Thoracic aorta (tissue), 2 donors: ENCODE measurements at regions not wholly inside any gene's neighbourhood (a gene's known extent, or its start where the extent isn't known, plus 50 kb on each side); places are given as distances from the start of the nearest gene placed in this dataset.

Experiments
- ATAC-seq: fragments of 150-250 bp; one replicate; pipeline ENCODE4 v1.8.0; 2017; ENCODE audit warnings: low read depth; ENCODE audit not compliant: insufficient number of reproducible peaks, low FRiP score
- DNase-seq: peaks from one replicate; pipeline ENCODE4 v3.0.0-alpha.2; 2020; ENCODE audit warnings: low spot score
- H3K27ac ChIP-seq, 2 donors: fragments of 200-600 bp; sonication (generic); 1 replicate in 1 of 2; 2 replicates in 1 of 2; pipeline ENCODE4 v1.5.1; 2016; ENCODE audit warnings: mild to moderate bottlenecking in 2 of 2, moderate library complexity in 2 of 2
- H3K27me3 ChIP-seq: fragments of 200-600 bp; sonication (generic); replicated peaks from 2 replicates; pipeline ENCODE4 v1.6.0; 2016; ENCODE audit warnings: mild to moderate bottlenecking; ENCODE audit not compliant: insufficient read depth
- H3K36me3 ChIP-seq: fragments of 200-600 bp; sonication (generic); one replicate; pipeline ENCODE4 v1.5.1; 2016
- H3K4me1 ChIP-seq, 2 donors: fragments of 200-600 bp; sonication (generic); 1 replicate in 1 of 2; 2 replicates in 1 of 2; pipeline versions ENCODE4 v1.5.1 to v1.6.0; 2016; ENCODE audit warnings: low read depth in 2 of 2, mild to moderate bottlenecking in 1 of 2; ENCODE audit not compliant: control insufficient read depth in 1 of 2
- H3K4me3 ChIP-seq: fragments of 200-600 bp; sonication (generic); 2 replicates; pipeline ENCODE4 v1.5.1; 2016; ENCODE audit warnings: mild to moderate bottlenecking
- H3K9me3 ChIP-seq: fragments of 200-600 bp; sonication (generic); 2 replicates; pipeline ENCODE4 v1.5.1; 2016
- CTCF ChIP-seq: fragments of 200-600 bp; sonication (generic); IDR thresholded peaks from one replicate; pipeline ENCODE4 v1.5.1; 2019; ENCODE audit warnings: antibody characterized with exemption

GRCh38 chr13:47120282-47120681, 223.4 kb upstream of the HTR2A start:
- no peak for DNase-seq
- H3K36me3 ChIP-seq, result no peaks in the 10 kb centered on the region

DNA sequence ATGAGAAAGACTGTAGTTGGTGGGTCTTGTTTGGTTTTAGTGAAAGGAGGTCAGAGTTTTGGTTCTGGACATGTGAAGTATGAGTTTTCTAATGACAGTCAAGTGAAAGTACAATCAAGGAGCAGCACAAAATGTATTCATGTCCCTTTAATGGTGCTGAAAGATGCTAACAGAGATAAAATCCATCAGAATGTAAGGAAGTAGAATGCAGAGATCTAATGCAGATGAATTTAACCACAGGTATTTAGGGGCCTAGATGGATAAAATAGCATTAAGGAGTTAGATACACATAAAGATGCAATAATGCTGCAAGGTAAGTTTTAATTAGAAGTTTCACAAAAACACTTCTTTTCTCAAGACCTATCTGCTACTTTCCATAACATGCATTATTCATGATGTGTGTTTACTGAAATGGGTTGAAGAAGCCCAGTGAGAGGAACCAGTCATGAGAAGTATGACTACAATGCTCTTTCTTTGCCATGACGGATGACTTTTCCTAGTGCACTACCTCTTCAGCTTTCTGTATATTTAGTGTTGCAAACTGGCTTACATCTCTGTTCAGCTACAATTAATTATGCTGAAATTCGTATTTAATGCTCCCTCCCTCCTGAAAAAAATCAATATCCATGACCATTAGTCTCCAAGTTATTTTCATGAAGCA, 222.9 kb upstream of the HTR2A start:
- no peaks in the 10 kb centered on the region for H3K9me3 ChIP-seq

More at GRCh38 chr13:47120282-47120681, 223.4 kb upstream of the HTR2A start:
- no peak overlapping the region for H3K27ac ChIP-seq
- no peaks in the 10 kb centered on the region for H3K4me1 ChIP-seq
- no peak for TF ChIP-seq CTCF
- no peak for ATAC-seq
- no peak overlapping the region for H3K4me3 ChIP-seq
- no peaks in the 10 kb centered on the region for H3K27me3 ChIP-seq
- H3K9me3 ChIP-seq, result no peaks in the 10 kb centered on the region

GRCh38 chr13:47117268-47117667, 220.4 kb upstream of the HTR2A start:
- no peaks in the 10 kb centered on the region for H3K36me3 ChIP-seq
- no peak overlapping the region for H3K4me3 ChIP-seq
- ATAC-seq (no peak), DNase-seq (no peak)
- no peaks in the 10 kb centered on the region for H3K27me3 ChIP-seq
- TF ChIP-seq CTCF, result no peak
- H3K9me3 ChIP-seq, result no peaks in the 10 kb centered on the region
- no peaks in the 10 kb centered on the region for H3K4me1 ChIP-seq
- H3K27ac ChIP-seq, result no peak overlapping the region

More for the DNA sequence above, 222.9 kb upstream of the HTR2A start:
- ATAC-seq (no peak), DNase-seq (no peak)
- no peaks in the 10 kb centered on the region for H3K4me1 ChIP-seq
- H3K36me3 ChIP-seq, result no peaks in the 10 kb centered on the region
- no peaks in the 10 kb centered on the region for H3K27me3 ChIP-seq
- no peak for TF ChIP-seq CTCF
- H3K27ac ChIP-seq, result no peak overlapping the region
- H3K4me3 ChIP-seq, result no peak overlapping the region

- ATAC-seq (no peak), DNase-seq (no peak)
- Histone ChIP-seq H3K9me3 (no peaks in the 10 kb centered on the region), H3K4me1 (no peaks in the 10 kb centered on the region), H3K27ac (no peak overlapping the region), H3K27me3 (no peaks in the 10 kb centered on the region), H3K4me3 (no peak overlapping the region), H3K36me3 (no peaks in the 10 kb centered on the region)
- TF ChIP-seq CTCF, result no peak
These were observed 217.2 kb upstream of the HTR2A start for GRCh38 chr13:47114030-47114429.

GRCh38 chr13:47112903-47113299, 216.0 kb upstream of the HTR2A start:
- DNase-seq (no peak), ATAC-seq (no peak)
- no peaks in the 10 kb centered on the region for H3K4me1 ChIP-seq
- no peak overlapping the region for H3K4me3 ChIP-seq
- H3K27ac ChIP-seq, result no peak overlapping the region
- H3K9me3 ChIP-seq, result no peaks in the 10 kb centered on the region
- no peaks in the 10 kb centered on the region for H3K27me3 ChIP-seq
- no peaks in the 10 kb centered on the region for H3K36me3 ChIP-seq
- no peak for TF ChIP-seq CTCF
